NT2/D1 (cell line): ENCODE measurements at regions not wholly inside any gene's neighbourhood (a gene's known extent, or its start where the extent isn't known, plus 50 kb on each side); places are given as distances from the start of the nearest gene placed in this dataset.

Source experiments
- SUZ12 ChIP-seq: IDR thresholded peaks from 2 replicates; pipeline ENCODE4 v1.6.1; 2011; ENCODE audit not compliant: insufficient read length, insufficient read depth; ENCODE audit errors: extremely low read depth
- YY1 ChIP-seq: IDR thresholded peaks from 2 replicates; pipeline ENCODE4 v1.6.1; 2011; ENCODE audit not compliant: insufficient read length, insufficient read depth

GRCh38 chr2:183408562-183408961, 284.3 kb downstream of the NUP35 start:
- TF ChIP-seq YY1 (no peak), SUZ12 (no peak)
